Esophagus muscularis mucosa (tissue), 4 donors: ENCODE measurements at regions not wholly inside any gene's neighbourhood (a gene's known extent, or its start where the extent isn't known, plus 50 kb on each side); places are given as distances from the start of the nearest gene placed in this dataset.

Source experiments
- CTCF ChIP-seq, 3 experiments: fragments of 200-600 bp in 2 of 3; fragments of 450-650 bp in 1 of 3; sonication (generic) in 2 of 3; IDR thresholded peaks; one replicate each; pipeline ENCODE4 v1.5.1; 2017 to 2019; ENCODE audit warnings: antibody characterized with exemption in 3 of 3, mild to moderate bottlenecking in 2 of 3, moderate library complexity in 1 of 3
- EP300 ChIP-seq: sonication (generic); formaldehyde crosslinking; IDR thresholded peaks from one replicate; pipeline ENCODE4 v1.6.1; 2017; ENCODE audit warnings: antibody characterized with exemption
- POLR2A ChIP-seq: fragments of 450-650 bp; IDR thresholded peaks from one replicate; pipeline ENCODE4 v1.6.1; 2017; ENCODE audit warnings: antibody characterized with exemption, moderate library complexity, mild to moderate bottlenecking, low read depth
- POLR2AphosphoS5 ChIP-seq, 2 donors: sonication (generic); formaldehyde crosslinking; IDR thresholded peaks; one replicate each; pipeline ENCODE4 v1.6.1; 2017; ENCODE audit warnings: antibody characterized with exemption in 2 of 2

DNA sequence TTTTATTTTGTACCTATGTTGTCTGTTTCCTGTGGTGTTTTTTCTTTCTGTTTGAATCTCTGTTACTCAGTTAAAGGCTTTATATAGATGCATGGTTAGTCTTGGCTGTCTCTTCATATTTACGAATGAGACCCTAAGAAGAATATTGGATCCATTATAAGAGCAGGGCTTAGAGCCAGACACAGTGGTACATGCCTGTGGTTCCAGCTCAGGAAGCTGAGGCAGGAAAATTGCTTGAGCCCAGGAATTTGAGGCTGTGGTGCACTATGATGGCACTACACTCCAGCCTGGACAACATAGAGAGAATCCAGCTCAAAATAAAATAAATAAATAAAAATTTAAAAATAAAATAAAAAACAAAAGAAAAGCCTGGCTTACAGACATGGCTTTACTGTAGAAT lies 211.1 kb downstream of the SOD2 start:
- TF ChIP-seq EP300, result no peak
- no peak for TF ChIP-seq CTCF (IDR thresholded peaks at IDR 0.05)
- no peak for TF ChIP-seq POLR2AphosphoS5 (IDR thresholded peaks at IDR 0.05)
- no peak for TF ChIP-seq POLR2A
